ENCODE measurements at regions not wholly inside any gene's neighbourhood (a gene's known extent, or its start where the extent isn't known, plus 50 kb on each side); places are given as distances from the start of the nearest gene placed in this dataset.
"Not testable (repeated sequence)": the region's sequence is repeated elsewhere in the genome, so short reads cannot be mapped to it uniquely, and the experiment has no call there.

- TF ChIP-seq CTCF (conservative IDR thresholded peaks at IDR 0.05; ENCODE audit: low read depth, low read length) = no peak
- no peak for DNase-seq (ENCODE audit: low read depth)
Observed at GRCh38 chr7:131941291-131941690, 384.9 kb upstream of the PODXL start.

GRCh38 chr7:131940621-131941165 lies 384.3 kb upstream of the PODXL start:
- TF ChIP-seq CTCF (conservative IDR thresholded peaks at IDR 0.05; ENCODE audit: low read depth, low read length) = no peak
- no peak overlapping the region for H3K4me3 ChIP-seq (ENCODE audit: low read length)
- DNase-seq (ENCODE audit: low read depth) = no peak

More at GRCh38 chr7:131941291-131941690, 384.9 kb upstream of the PODXL start:
- no peak overlapping the region for H3K4me3 ChIP-seq (ENCODE audit: low read length)

- DNase-seq (ENCODE audit: low read depth) = not testable (repeated sequence)
Observed at GRCh38 chr7:131938788-131939187, 382.4 kb upstream of the PODXL start.

GRCh38 chr7:131937868-131938267 lies 381.4 kb upstream of the PODXL start:
- no peak for DNase-seq (ENCODE audit: low read depth)
- TF ChIP-seq CTCF (conservative IDR thresholded peaks at IDR 0.05; ENCODE audit: low read depth, low read length) = no peak
- H3K4me3 ChIP-seq (ENCODE audit: low read length) = no peak overlapping the region

More at GRCh38 chr7:131938788-131939187, 382.4 kb upstream of the PODXL start:
- not testable (repeated sequence) for H3K4me3 ChIP-seq (ENCODE audit: low read length)

- no peak for DNase-seq (ENCODE audit: low read depth)
- no peak overlapping the region for H3K4me3 ChIP-seq (ENCODE audit: low read length)
- TF ChIP-seq CTCF (conservative IDR thresholded peaks at IDR 0.05; ENCODE audit: low read depth, low read length) = no peak
Observed at GRCh38 chr7:131935180-131935579, 378.8 kb upstream of the PODXL start.

- no peak overlapping the region for H3K4me3 ChIP-seq (ENCODE audit: low read length)
Observed at GRCh38 chr7:131934452-131934851, 378.0 kb upstream of the PODXL start.

GRCh38 chr7:131933751-131934289 lies 377.4 kb upstream of the PODXL start:
- DNase-seq (ENCODE audit: low read depth) = no peak
- H3K4me3 ChIP-seq (ENCODE audit: low read length) = no peak overlapping the region
- no peak for TF ChIP-seq CTCF (conservative IDR thresholded peaks at IDR 0.05; ENCODE audit: low read depth, low read length)

More at GRCh38 chr7:131934452-131934851, 378.0 kb upstream of the PODXL start:
- DNase-seq (ENCODE audit: low read depth) = no peak
- no peak for TF ChIP-seq CTCF (conservative IDR thresholded peaks at IDR 0.05; ENCODE audit: low read depth, low read length)

- DNase-seq (ENCODE audit: low read depth); H3K4me3 ChIP-seq (ENCODE audit: low read length): not testable (repeated sequence)
Observed at GRCh38 chr7:131933219-131933618, 376.8 kb upstream of the PODXL start.

All from retinal pigment epithelial cell (primary cell).